Motor neuron (in vitro differentiated cells): ENCODE measurements at regions not wholly inside any gene's neighbourhood (a gene's known extent, or its start where the extent isn't known, plus 50 kb on each side); places are given as distances from the start of the nearest gene placed in this dataset.
"Not testable (repeated sequence)": the region's sequence is repeated elsewhere in the genome, so short reads cannot be mapped to it uniquely, and the experiment has no call there.

ENCODE experiments used
- ATAC-seq, 8 experiments: fragments of 200-7000 bp; cut with Tn5 transposase; replicated peaks in 6 of 8; 2 replicates each; pipeline ENCODE4 v1.8.0; 2021; ENCODE audit warnings: mild to moderate bottlenecking in 8 of 8, moderate library complexity in 8 of 8
- H3K27ac ChIP-seq, 2 donors: fragments of 250-450 bp; sonication (Bioruptor Pico); 2 replicates each; pipeline ENCODE4 v1.9.0; 2021; ENCODE audit warnings: antibody characterized with exemption in 2 of 2, mild to moderate bottlenecking in 2 of 2, moderate library complexity in 1 of 2
- H3K4me1 ChIP-seq, 2 donors: fragments of 250-450 bp; sonication (Bioruptor Pico); replicated peaks in 1 of 2; 2 replicates each; pipeline ENCODE4 v1.6.1; 2021; ENCODE audit warnings: antibody characterized with exemption in 2 of 2, mild to moderate bottlenecking in 2 of 2, moderate library complexity in 1 of 2
- H3K4me3 ChIP-seq, 5 donors: fragments of 250-450 bp; sonication (Bioruptor Pico); 2 replicates each; pipeline ENCODE4 v1.9.0; 2021; ENCODE audit warnings: antibody characterized with exemption in 5 of 5, mild to moderate bottlenecking in 5 of 5, moderate library complexity in 4 of 5
- WGBS, 10 experiments: fragments of 450-650 bp; shearing (Covaris generic); methylation state at CpG; one replicate each; pipeline ENCODE4 v1.0.0; 2022; 5-methylcytosine and 5-hydroxymethylcytosine counted together
- in situ Hi-C, 9 experiments: fragments of 400-800 bp; cut with MboI; loops; one replicate each; pipeline ENCODE4 v1.15.0; 2021; ENCODE audit warnings: low sequenced_read_pairs in 9 of 9, low pct_unique_long_range_greater_than_20kb in 2 of 9; ENCODE audit not compliant: unreplicated experiment in 9 of 9

DNA sequence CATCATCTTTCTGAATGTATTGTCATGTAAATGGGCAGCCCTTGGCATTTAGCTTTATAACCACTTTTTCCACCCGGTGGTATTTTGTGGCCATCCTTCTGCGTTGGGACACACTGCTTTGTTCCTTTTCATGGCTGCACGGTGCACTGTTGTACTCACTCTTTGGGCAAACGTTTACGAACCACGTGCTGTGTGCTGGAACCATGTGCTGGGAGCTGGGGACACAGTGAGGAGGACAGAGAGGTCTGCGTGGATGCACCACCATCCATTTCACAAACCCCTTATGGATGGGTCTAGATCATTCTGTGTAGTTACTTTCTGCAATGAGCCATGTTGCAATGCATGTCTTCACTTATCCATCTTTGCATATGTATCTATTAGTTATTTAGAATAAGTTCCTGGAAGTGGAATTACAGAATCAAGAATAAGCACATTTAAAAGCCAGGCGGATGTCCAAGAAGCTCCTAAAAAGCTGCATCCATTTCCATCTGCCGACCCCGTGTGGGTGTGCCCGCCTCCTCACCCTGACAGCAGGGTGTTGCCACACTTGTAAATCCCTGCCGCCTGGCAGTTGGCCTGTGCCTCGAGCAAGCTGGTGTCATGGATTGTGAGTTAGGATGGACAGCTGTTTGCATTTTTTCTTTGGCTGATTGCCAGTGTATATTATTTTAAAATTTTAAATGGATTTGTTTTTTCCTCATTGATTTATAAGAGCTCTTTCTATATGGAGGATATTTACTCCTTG, 183.8 kb downstream of the LAT start:
- H3K4me1 ChIP-seq, in situ Hi-C loops, H3K27ac ChIP-seq, H3K4me3 ChIP-seq: not testable (repeated sequence)
- ATAC-seq = peak in 3 of 8 experiments; percentile 84 to 92 (median 87)
- 6 to 92% (median 83%) methylated on average over 3 to 11 of the region's 13 CpGs; no CpG with 5 or more reads in 5 of the 10 experiments for WGBS, 10 experiments

DNA sequence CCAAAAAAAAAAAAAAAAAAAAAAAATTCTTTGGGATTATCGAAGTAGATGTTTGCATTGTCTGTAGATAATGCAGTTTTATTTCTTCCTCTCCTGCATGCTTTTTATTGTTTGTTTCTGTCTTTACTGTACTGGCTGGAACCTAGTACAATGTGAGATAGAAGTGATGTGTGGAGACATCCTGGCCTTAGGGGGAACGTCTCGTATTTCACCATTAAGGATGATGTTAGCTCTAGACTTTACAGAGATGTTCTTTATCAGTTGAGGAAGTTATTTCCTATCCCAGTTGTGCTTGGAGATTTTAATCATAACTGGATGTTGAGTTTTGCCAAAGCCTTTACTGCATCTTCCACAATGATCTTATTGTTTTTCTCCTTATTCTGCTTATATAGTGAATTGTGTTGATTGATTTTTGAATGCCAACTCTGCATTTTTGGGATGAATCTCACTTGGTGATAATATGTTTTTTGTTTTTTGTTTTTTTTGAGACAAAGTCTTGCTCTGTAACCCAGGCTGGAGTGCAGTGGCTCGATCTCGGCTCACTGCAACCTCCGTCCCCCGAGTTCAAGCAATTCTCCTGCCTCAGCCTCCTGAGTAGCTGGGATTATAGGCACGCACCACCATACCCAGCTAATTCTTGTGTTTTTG, 179.7 kb downstream of the LAT start:
- 55 to 100% (median 100%) methylated on average over 1 to 4 of the region's 8 CpGs; no CpG with 5 or more reads in 5 of the 10 experiments for WGBS, 10 experiments
- in situ Hi-C loops, H3K4me3 ChIP-seq, H3K27ac ChIP-seq, H3K4me1 ChIP-seq, ATAC-seq: not testable (repeated sequence)

- WGBS, 10 experiments = 85 to 100% (median 96%) methylated on average over 1 to 9 of the region's 25 CpGs; no CpG with 5 or more reads in 5 of the 10 experiments
Observed at GRCh38 chr16:29160171-29160570, 175.3 kb downstream of the LAT start.

GRCh38 chr16:29159603-29160002, 174.8 kb downstream of the LAT start:
- H3K4me3 ChIP-seq, in situ Hi-C loops, H3K27ac ChIP-seq: not testable (repeated sequence)
- 60 to 100% (median 100%) methylated on average over 1 to 6 of the region's 11 CpGs; no CpG with 5 or more reads in 3 of the 10 experiments for WGBS, 10 experiments
- ATAC-seq = peak in 1 of 8 experiments; percentile 67
- peaks cover 10 to 17% of the 10 kb centered on the region in 2 donors for H3K4me1 ChIP-seq

More at GRCh38 chr16:29160171-29160570, 175.3 kb downstream of the LAT start:
- H3K27ac ChIP-seq, ATAC-seq, H3K4me3 ChIP-seq, in situ Hi-C loops: not testable (repeated sequence)
- H3K4me1 ChIP-seq = peaks cover 10 to 17% of the 10 kb centered on the region in 2 donors

- ATAC-seq = no peak
Observed at GRCh38 chr16:29158785-29159184, 173.9 kb downstream of the LAT start.

GRCh38 chr16:29158031-29158784, 173.4 kb downstream of the LAT start:
- H3K27ac ChIP-seq = peak overlapping the region in 1 of 2 donors; percentile 0
- ATAC-seq = peak in 5 of 8 experiments; percentile 61 to 77 (median 77)
- 100% methylated on average over 3 of the region's 37 CpGs; no CpG with 5 or more reads in 9 of the 10 experiments for WGBS, 10 experiments
- in situ Hi-C loops, H3K4me3 ChIP-seq: not testable (repeated sequence)
- H3K4me1 ChIP-seq = peaks cover 10 to 17% of the 10 kb centered on the region in 2 donors

More at GRCh38 chr16:29158785-29159184, 173.9 kb downstream of the LAT start:
- 80 to 95% methylated on average over 1 to 10 of the region's 29 CpGs; no CpG with 5 or more reads in 8 of the 10 experiments for WGBS, 10 experiments
- in situ Hi-C loops = no loop called here
- no peak overlapping the region for H3K4me3 ChIP-seq
- peaks cover 10 to 17% of the 10 kb centered on the region in 2 donors for H3K4me1 ChIP-seq
- peak overlapping the region in 1 of 2 donors; percentile 0 for H3K27ac ChIP-seq

- in situ Hi-C loops, H3K4me3 ChIP-seq: not testable (repeated sequence)
- Histone ChIP-seq H3K4me1 (peaks cover 10 to 17% of the 10 kb centered on the region in 2 donors), H3K27ac (peak overlapping the region; percentile 44 to 53)
- 0 to 43% (median 18%) methylated on average over 2 to 9 of the region's 22 CpGs; no CpG with 5 or more reads in 1 of the 10 experiments for WGBS, 10 experiments
- ATAC-seq = peak; percentile 37 to 97 (median 70)
Observed at GRCh38 chr16:29157051-29157923, 172.4 kb downstream of the LAT start.

DNA sequence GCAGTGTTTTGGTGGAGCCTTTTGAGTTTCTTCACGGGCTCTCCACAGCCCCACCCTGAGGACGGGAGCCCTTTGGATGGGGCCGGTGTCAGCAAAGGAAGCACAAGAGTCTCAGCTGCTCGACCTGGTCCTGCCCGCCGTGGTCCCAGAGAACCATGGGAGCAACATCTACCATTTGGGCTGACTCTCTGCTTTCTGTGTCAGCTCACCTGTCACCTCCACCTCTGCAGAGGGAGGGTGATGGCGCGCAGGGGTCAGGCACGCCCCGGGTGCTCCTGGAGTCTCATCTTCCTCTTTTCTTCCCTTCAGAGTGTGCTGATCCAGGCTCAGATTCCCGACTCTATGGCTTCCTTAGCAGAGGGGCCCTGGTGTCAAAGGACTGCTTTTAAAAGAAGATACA, 171.7 kb downstream of the LAT start:
- H3K4me1 ChIP-seq = peaks cover 10 to 17% of the 10 kb centered on the region in 2 donors
- no peak for ATAC-seq
- no peak overlapping the region for H3K27ac ChIP-seq
- in situ Hi-C loops = no loop called here
- 18 to 67% (median 40%) methylated on average over 1 to 2 of the region's 11 CpGs; no CpG with 5 or more reads in 7 of the 10 experiments for WGBS, 10 experiments
- no peak overlapping the region for H3K4me3 ChIP-seq

DNA sequence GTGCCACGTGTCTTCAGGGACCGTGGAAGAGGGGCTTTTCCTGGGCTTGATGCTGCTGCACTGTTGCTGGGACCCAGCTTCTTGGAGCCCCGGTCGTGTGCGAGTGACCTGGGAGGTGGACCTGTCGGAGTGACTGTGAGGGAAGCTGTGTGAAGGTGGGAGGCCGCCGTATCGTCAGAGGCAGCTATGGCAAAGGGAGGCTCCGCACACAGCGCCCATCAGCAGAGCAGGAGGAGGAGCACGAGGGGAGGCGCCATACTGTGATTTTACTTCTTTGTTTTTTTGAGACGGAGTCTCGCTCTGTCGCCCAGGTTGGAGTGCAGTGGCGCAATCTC, 171.0 kb downstream of the LAT start:
- 95 to 100% (median 100%) methylated on average over 1 to 4 of the region's 17 CpGs; no CpG with 5 or more reads in 5 of the 10 experiments for WGBS, 10 experiments
- H3K4me3 ChIP-seq, in situ Hi-C loops, ATAC-seq, H3K27ac ChIP-seq: not testable (repeated sequence)
- H3K4me1 ChIP-seq = peaks cover 10 to 17% of the 10 kb centered on the region in 2 donors

- H3K4me3 ChIP-seq, H3K27ac ChIP-seq, ATAC-seq, in situ Hi-C loops: not testable (repeated sequence)
- WGBS, 10 experiments = 80 to 100% (median 83%) methylated on average over 1 to 8 of the region's 29 CpGs; no CpG with 5 or more reads in 5 of the 10 experiments
- H3K4me1 ChIP-seq = peaks cover 10 to 17% of the 10 kb centered on the region in 2 donors
Observed at GRCh38 chr16:29155131-29155865, 170.4 kb downstream of the LAT start.

DNA sequence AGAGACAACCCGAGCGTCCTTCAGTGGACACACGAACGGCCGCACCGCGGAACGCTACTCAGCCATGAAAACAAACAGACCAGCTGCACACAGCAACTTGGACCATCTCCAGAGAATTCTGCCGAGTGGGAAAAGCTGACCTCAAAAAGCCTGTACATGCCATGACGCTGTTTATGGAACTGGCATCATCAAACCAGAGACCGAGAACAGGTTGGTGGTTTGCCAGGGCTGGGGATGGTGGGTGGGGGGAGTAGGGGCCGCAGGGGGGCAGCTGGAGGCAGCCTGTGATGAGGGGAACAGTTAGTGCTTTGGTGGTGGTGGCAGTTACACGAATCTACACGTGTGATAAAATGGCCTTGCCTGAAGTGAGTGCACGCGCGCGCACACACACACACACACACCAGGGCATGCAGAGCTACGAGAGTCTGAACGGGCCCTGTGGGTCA, 169.8 kb downstream of the LAT start:
- ATAC-seq = no peak
- in situ Hi-C loops = no loop called here
- H3K4me3 ChIP-seq = no peak overlapping the region
- WGBS, 10 experiments = 38 to 100% (median 66%) methylated on average over 1 to 8 of the region's 20 CpGs; no CpG with 5 or more reads in 6 of the 10 experiments
- H3K4me1 ChIP-seq = peaks cover 10 to 17% of the 10 kb centered on the region in 2 donors
- H3K27ac ChIP-seq = no peak overlapping the region
